Fibroblast of lung (primary cell): ENCODE measurements at regions not wholly inside any gene's neighbourhood (a gene's known extent, or its start where the extent isn't known, plus 50 kb on each side); places are given as distances from the start of the nearest gene placed in this dataset.

Source experiments
- DNase-seq, 2 donors: peaks; one replicate each; pipeline versions ENCODE4 v3.0.0 to v3.0.0-alpha.2; 2010; ENCODE audit warnings: low read depth in 2 of 2
- H2AFZ ChIP-seq: 2 replicates; pipeline ENCODE4 v1.5.1; 2012; ENCODE audit warnings: low read length, control low read depth, inconsistent platforms
- H3K27ac ChIP-seq: 2 replicates; pipeline ENCODE4 v1.5.1; 2011; ENCODE audit warnings: low read length, control low read depth; ENCODE audit not compliant: insufficient read depth
- H3K27me3 ChIP-seq: 2 replicates; pipeline ENCODE4 v1.5.1; 2011; ENCODE audit warnings: mild to moderate bottlenecking, low read length; ENCODE audit not compliant: control insufficient read depth, insufficient read depth
- H3K36me3 ChIP-seq: 2 replicates; pipeline ENCODE4 v1.5.1; 2011; ENCODE audit warnings: low read length; ENCODE audit not compliant: control insufficient read depth, insufficient read depth
- H3K4me1 ChIP-seq: 2 replicates; pipeline ENCODE4 v1.5.1; 2011; ENCODE audit warnings: low read length; ENCODE audit not compliant: control insufficient read depth, insufficient read depth; ENCODE audit errors: extremely low read depth
- H3K4me2 ChIP-seq: 2 replicates; pipeline ENCODE4 v1.5.1; 2011; ENCODE audit warnings: low read length, control low read depth; ENCODE audit not compliant: insufficient read depth; ENCODE audit errors: extremely low read depth
- H3K4me3 ChIP-seq, 4 experiments: fragments of 200-600 bp in 1 of 4; sonication (generic) in 1 of 4; replicated peaks in 1 of 4; 2 replicates each; pipeline ENCODE4 v1.5.1; 2011 to 2016; ENCODE audit warnings: low read length in 4 of 4, low read depth in 3 of 4, mild to moderate bottlenecking in 3 of 4, control low read depth in 2 of 4, inconsistent platforms in 1 of 4, mixed read lengths in 1 of 4; ENCODE audit not compliant: insufficient read depth in 1 of 4; ENCODE audit errors: control extremely low read depth in 1 of 4
- H3K79me2 ChIP-seq: 2 replicates; pipeline ENCODE4 v1.5.1; 2012; ENCODE audit warnings: mild to moderate bottlenecking, low read length, inconsistent platforms; ENCODE audit not compliant: control insufficient read depth, insufficient read depth
- H3K9ac ChIP-seq: 2 replicates; pipeline ENCODE4 v1.5.1; 2011; ENCODE audit warnings: mild to moderate bottlenecking, low read length, control low read depth; ENCODE audit not compliant: insufficient read depth
- H3K9me3 ChIP-seq: 2 replicates; pipeline ENCODE4 v1.5.1; 2012; ENCODE audit warnings: low read depth, low read length; ENCODE audit not compliant: control insufficient read depth, insufficient read depth
- H4K20me1 ChIP-seq: 2 replicates; pipeline ENCODE4 v1.5.1; 2011; ENCODE audit warnings: low read length; ENCODE audit not compliant: control insufficient read depth, insufficient read depth; ENCODE audit errors: extremely low read depth
- CTCF ChIP-seq, 2 donors: IDR thresholded peaks in 1 of 2; conservative IDR thresholded peaks in 1 of 2; 1 replicate in 1 of 2; 2 replicates in 1 of 2; pipeline ENCODE4 v1.5.1; 2011 to 2012; ENCODE audit warnings: low read length in 2 of 2, control low read depth in 1 of 2, inconsistent platforms in 1 of 2, low read depth in 1 of 2, mild to moderate bottlenecking in 1 of 2
- EZH2 ChIP-seq: IDR thresholded peaks from 2 replicates; pipeline ENCODE4 v1.5.1; 2012; ENCODE audit warnings: low read length, control low read depth, mild to moderate bottlenecking; ENCODE audit errors: missing control alignments

- no peak overlapping the region for H2AFZ ChIP-seq
- no peaks in the 10 kb centered on the region for H4K20me1 ChIP-seq
- H3K79me2 ChIP-seq, result no peaks in the 10 kb centered on the region
- no peak overlapping the region for H3K27ac ChIP-seq
- H3K4me3 ChIP-seq, result no peak overlapping the region
- no peak overlapping the region for H3K4me2 ChIP-seq
- H3K9me3 ChIP-seq, result no peaks in the 10 kb centered on the region
- H3K36me3 ChIP-seq, result no peaks in the 10 kb centered on the region
- no peak overlapping the region for H3K9ac ChIP-seq
- no peak for TF ChIP-seq EZH2
- TF ChIP-seq CTCF (conservative IDR thresholded peaks at IDR 0.05 in 1 of 2, IDR thresholded peaks at IDR 0.05 in 1 of 2; ENCODE audit: low read depth in 1 of 2, low read length in 2 of 2), result no peak
- peaks cover 2% of the 10 kb centered on the region for H3K4me1 ChIP-seq
- H3K27me3 ChIP-seq, result no peaks in the 10 kb centered on the region
- DNase-seq, result peak in 1 of 2 donors; percentile 58
These were observed 74.8 kb upstream of the SLIT2 start for GRCh38 chr4:20176881-20177280.

- H3K27ac ChIP-seq, result no peak overlapping the region
- H3K36me3 ChIP-seq, result no peaks in the 10 kb centered on the region
- H3K4me3 ChIP-seq, result no peak overlapping the region
- H4K20me1 ChIP-seq, result no peaks in the 10 kb centered on the region
- H3K27me3 ChIP-seq, result no peaks in the 10 kb centered on the region
- DNase-seq, result peak in 1 of 2 donors; percentile 7
- H3K9ac ChIP-seq, result no peak overlapping the region
- H3K4me1 ChIP-seq, result peaks cover 2% of the 10 kb centered on the region
- no peak overlapping the region for H2AFZ ChIP-seq
- no peaks in the 10 kb centered on the region for H3K79me2 ChIP-seq
- no peak for TF ChIP-seq EZH2
- TF ChIP-seq CTCF (conservative IDR thresholded peaks at IDR 0.05 in 1 of 2, IDR thresholded peaks at IDR 0.05 in 1 of 2; ENCODE audit: low read depth in 1 of 2, low read length in 2 of 2), result no peak
- no peak overlapping the region for H3K4me2 ChIP-seq
- no peaks in the 10 kb centered on the region for H3K9me3 ChIP-seq
These were observed 79.5 kb upstream of the SLIT2 start for GRCh38 chr4:20172070-20172760.

- TF ChIP-seq CTCF (conservative IDR thresholded peaks at IDR 0.05 in 1 of 2, IDR thresholded peaks at IDR 0.05 in 1 of 2; ENCODE audit: low read depth in 1 of 2, low read length in 2 of 2) (no peak), EZH2 (no peak)
- H3K4me3 ChIP-seq, result no peak overlapping the region
- H2AFZ ChIP-seq, result no peak overlapping the region
- no peaks in the 10 kb centered on the region for H3K27me3 ChIP-seq
- no peak overlapping the region for H3K9ac ChIP-seq
- no peaks in the 10 kb centered on the region for H3K4me1 ChIP-seq
- DNase-seq, result no peak
- no peaks in the 10 kb centered on the region for H4K20me1 ChIP-seq
- H3K4me2 ChIP-seq, result no peak overlapping the region
- no peaks in the 10 kb centered on the region for H3K9me3 ChIP-seq
- H3K36me3 ChIP-seq, result no peaks in the 10 kb centered on the region
- no peaks in the 10 kb centered on the region for H3K79me2 ChIP-seq
- H3K27ac ChIP-seq, result no peak overlapping the region
These were observed 85.2 kb upstream of the SLIT2 start for GRCh38 chr4:20166544-20166943.
